ENCODE measurements at regions not wholly inside any gene's neighbourhood (a gene's known extent, or its start where the extent isn't known, plus 50 kb on each side); places are given as distances from the start of the nearest gene placed in this dataset.

- H3K4me3 ChIP-seq (ENCODE audit: low read depth, low read length) = no peak overlapping the region
- no peak for DNase-seq (ENCODE audit: low read depth)
- no peak for TF ChIP-seq CTCF (conservative IDR thresholded peaks at IDR 0.05; ENCODE audit: low read depth, low read length)
Observed at GRCh38 chr2:120892271-120892966, 156.8 kb downstream of the GLI2 start.

GRCh38 chr2:120892967-120893667 lies 157.4 kb downstream of the GLI2 start:
- TF ChIP-seq CTCF (conservative IDR thresholded peaks at IDR 0.05; ENCODE audit: low read depth, low read length) = no peak
- no peak for DNase-seq (ENCODE audit: low read depth)

GRCh38 chr2:120893811-120894584 lies 158.3 kb downstream of the GLI2 start:
- no peak for TF ChIP-seq CTCF (conservative IDR thresholded peaks at IDR 0.05; ENCODE audit: low read depth, low read length)
- H3K4me3 ChIP-seq (ENCODE audit: low read depth, low read length) = no peak overlapping the region
- DNase-seq (ENCODE audit: low read depth) = no peak

More at GRCh38 chr2:120892967-120893667, 157.4 kb downstream of the GLI2 start:
- H3K4me3 ChIP-seq (ENCODE audit: low read depth, low read length) = no peak overlapping the region

GRCh38 chr2:120894966-120895365 lies 159.3 kb downstream of the GLI2 start:
- TF ChIP-seq CTCF (conservative IDR thresholded peaks at IDR 0.05; ENCODE audit: low read depth, low read length) = no peak
- no peak overlapping the region for H3K4me3 ChIP-seq (ENCODE audit: low read depth, low read length)
- DNase-seq (ENCODE audit: low read depth) = no peak

DNA sequence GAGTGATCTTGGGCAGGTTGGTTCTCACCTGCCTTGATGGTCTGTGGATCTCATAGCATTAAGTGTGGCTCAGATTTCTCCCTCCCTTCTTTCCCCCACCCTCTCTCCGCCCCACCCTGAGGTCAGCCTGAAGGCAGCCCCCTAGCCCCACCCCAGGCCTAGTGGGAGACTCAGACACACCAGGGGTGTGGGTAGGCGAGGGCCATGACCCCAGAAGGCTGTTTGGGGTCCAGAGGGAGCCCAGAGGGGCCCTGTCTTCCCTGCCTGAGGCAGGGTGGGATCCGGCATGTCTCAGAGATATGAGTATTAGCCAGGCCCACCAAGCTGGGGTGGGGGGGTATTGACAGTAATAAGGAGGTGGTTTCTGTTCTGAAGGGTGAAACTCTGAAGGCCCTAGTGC lies 160.5 kb downstream of the GLI2 start:
- no peak overlapping the region for H3K4me3 ChIP-seq (ENCODE audit: low read depth, low read length)
- DNase-seq (ENCODE audit: low read depth) = no peak
- TF ChIP-seq CTCF (conservative IDR thresholded peaks at IDR 0.05; ENCODE audit: low read depth, low read length) = no peak

DNA sequence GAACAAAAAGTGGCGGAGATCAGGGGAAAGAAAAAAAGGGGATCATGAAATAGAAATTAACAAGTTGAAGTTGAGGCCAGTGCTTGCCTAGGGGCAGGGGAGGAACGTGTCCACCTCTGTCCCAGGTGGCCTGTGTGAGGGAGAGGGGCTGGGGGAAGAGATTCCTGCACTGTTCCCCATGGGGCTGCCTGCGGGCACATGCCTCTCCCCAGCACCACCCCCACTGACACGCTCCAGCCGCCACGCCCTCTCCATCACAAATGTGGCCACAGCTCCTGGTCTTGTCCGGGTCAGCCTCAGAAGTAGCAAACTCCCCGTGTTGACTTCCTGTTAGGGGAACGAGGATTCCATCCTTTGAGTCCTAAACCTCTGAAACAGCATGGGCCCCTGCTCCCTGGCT lies 161.2 kb downstream of the GLI2 start:
- H3K4me3 ChIP-seq (ENCODE audit: low read depth, low read length) = no peak overlapping the region
- DNase-seq (ENCODE audit: low read depth) = no peak
- no peak for TF ChIP-seq CTCF (conservative IDR thresholded peaks at IDR 0.05; ENCODE audit: low read depth, low read length)

All from epithelial cell of proximal tubule (primary cell).